ENCODE measurements at regions not wholly inside any gene's neighbourhood (a gene's known extent, or its start where the extent isn't known, plus 50 kb on each side); places are given as distances from the start of the nearest gene placed in this dataset.

DNA sequence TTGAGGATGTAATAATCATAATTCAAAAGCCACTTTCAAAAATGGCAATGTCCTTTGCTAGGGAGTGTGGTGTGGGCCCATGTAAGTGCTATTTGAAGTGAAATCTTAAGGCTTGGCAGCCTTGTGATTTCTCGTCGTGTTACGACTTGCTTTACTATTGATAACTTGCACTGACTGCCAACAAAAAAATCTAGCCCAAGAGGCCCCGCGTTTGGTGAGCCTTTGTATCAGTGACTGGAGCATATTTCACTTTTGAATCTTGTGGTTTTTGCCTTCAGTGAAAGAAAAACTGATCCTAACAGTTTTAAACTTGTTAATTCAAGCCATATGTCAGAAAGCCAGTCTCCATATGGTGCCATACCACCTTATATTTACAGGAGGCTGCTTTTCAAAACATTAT lies 248.0 kb downstream of the TMEM182 start:
- CTCF ChIA-PET, result interaction anchor here (2.0 to 2.3 kb wide), 2 partner anchors 34 to 170 kb away, joined by 10 to 19 read pairs; no protein-coding TSS in a partner anchor
- Mint-ChIP-seq H3K4me3 (no peak overlapping the region), H3K9me3 (no peaks in the 10 kb centered on the region), H3K27ac (no peak overlapping the region), H3K4me1 (no peaks in the 10 kb centered on the region), H3K27me3 (ENCODE audit: low read depth) (no peaks in the 10 kb centered on the region), H3K36me3 (no peaks in the 10 kb centered on the region)
- POLR2A ChIA-PET, result no interaction called here
- TF ChIP-seq, protein P1, sequence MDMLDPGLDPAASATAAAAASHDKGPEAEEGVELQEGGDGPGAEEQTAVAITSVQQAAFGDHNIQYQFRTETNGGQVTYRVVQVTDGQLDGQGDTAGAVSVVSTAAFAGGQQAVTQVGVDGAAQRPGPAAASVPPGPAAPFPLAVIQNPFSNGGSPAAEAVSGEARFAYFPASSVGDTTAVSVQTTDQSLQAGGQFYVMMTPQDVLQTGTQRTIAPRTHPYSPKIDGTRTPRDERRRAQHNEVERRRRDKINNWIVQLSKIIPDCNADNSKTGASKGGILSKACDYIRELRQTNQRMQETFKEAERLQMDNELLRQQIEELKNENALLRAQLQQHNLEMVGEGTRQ (CRISPR knock-in tag; IDR thresholded peaks at IDR 0.05), result no peak
- no peak for TF ChIP-seq NR2C2 (CRISPR knock-in tag; IDR thresholded peaks at IDR 0.05)
- no peak for TF ChIP-seq ZNF671 (CRISPR knock-in tag; IDR thresholded peaks at IDR 0.05)
- TF ChIP-seq, protein P2, sequence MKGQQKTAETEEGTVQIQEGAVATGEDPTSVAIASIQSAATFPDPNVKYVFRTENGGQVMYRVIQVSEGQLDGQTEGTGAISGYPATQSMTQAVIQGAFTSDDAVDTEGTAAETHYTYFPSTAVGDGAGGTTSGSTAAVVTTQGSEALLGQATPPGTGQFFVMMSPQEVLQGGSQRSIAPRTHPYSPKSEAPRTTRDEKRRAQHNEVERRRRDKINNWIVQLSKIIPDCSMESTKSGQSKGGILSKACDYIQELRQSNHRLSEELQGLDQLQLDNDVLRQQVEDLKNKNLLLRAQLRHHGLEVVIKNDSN (CRISPR knock-in tag; IDR thresholded peaks at IDR 0.05), result no peak
- no peak for TF ChIP-seq CREB1 (CRISPR knock-in tag; IDR thresholded peaks at IDR 0.05)
- TF ChIP-seq, protein P3, sequence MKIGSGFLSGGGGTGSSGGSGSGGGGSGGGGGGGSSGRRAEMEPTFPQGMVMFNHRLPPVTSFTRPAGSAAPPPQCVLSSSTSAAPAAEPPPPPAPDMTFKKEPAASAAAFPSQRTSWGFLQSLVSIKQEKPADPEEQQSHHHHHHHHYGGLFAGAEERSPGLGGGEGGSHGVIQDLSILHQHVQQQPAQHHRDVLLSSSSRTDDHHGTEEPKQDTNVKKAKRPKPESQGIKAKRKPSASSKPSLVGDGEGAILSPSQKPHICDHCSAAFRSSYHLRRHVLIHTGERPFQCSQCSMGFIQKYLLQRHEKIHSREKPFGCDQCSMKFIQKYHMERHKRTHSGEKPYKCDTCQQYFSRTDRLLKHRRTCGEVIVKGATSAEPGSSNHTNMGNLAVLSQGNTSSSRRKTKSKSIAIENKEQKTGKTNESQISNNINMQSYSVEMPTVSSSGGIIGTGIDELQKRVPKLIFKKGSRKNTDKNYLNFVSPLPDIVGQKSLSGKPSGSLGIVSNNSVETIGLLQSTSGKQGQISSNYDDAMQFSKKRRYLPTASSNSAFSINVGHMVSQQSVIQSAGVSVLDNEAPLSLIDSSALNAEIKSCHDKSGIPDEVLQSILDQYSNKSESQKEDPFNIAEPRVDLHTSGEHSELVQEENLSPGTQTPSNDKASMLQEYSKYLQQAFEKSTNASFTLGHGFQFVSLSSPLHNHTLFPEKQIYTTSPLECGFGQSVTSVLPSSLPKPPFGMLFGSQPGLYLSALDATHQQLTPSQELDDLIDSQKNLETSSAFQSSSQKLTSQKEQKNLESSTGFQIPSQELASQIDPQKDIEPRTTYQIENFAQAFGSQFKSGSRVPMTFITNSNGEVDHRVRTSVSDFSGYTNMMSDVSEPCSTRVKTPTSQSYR (CRISPR knock-in tag; IDR thresholded peaks at IDR 0.05), result no peak
- TF ChIP-seq, protein P4, sequence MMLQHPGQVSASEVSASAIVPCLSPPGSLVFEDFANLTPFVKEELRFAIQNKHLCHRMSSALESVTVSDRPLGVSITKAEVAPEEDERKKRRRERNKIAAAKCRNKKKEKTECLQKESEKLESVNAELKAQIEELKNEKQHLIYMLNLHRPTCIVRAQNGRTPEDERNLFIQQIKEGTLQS (CRISPR knock-in tag; conservative IDR thresholded peaks at IDR 0.05), result no peak
- TF ChIP-seq GTF2I (CRISPR knock-in tag; conservative IDR thresholded peaks at IDR 0.05), result no peak
- ATAC-seq, result no peak
- DNase-seq (ENCODE audit: low spot score), result no peak

DNA sequence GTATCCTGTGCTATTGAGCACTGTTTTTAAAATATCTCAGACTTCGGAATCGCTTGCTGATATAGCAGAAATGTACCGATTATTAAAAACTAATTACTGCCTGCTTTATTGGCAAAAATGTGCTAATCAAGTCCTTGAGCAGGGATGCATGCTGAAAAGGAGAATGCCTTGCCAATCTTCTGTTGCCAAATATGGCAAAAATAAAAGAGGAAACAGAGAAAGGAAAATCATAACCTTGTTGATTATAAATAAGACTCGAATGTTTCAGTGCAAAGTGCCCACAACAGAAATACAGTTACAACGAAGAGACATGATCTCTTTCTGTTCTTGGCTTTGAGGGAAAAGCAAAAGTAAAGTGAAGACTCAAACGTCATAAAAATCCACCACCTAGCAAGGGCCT lies 248.5 kb downstream of the TMEM182 start:
- CTCF ChIA-PET, result interaction anchor here (2.3 kb wide), 1 partner anchor 170 kb away, joined by 10 read pairs; no protein-coding TSS in a partner anchor
- TF ChIP-seq ZMAT4 (CRISPR knock-in tag; IDR thresholded peaks at IDR 0.05), result no peak
- TF ChIP-seq NFE2L1 (CRISPR knock-in tag; IDR thresholded peaks at IDR 0.05), result no peak
- no peak for TF ChIP-seq OVOL2 (CRISPR knock-in tag; IDR thresholded peaks at IDR 0.05; ENCODE audit: borderline replicate concordance)
- TF ChIP-seq ELF4 (CRISPR knock-in tag; IDR thresholded peaks at IDR 0.05; ENCODE audit: low read depth), result no peak
- no peak for TF ChIP-seq NFATC4 (CRISPR knock-in tag; IDR thresholded peaks at IDR 0.05)
- no peak for TF ChIP-seq HMGXB4 (CRISPR knock-in tag; IDR thresholded peaks at IDR 0.05)
- no peak for TF ChIP-seq AFF4 (CRISPR knock-in tag; IDR thresholded peaks at IDR 0.05; ENCODE audit: borderline replicate concordance)
- TF ChIP-seq PREB (CRISPR knock-in tag; IDR thresholded peaks at IDR 0.05; ENCODE audit: borderline replicate concordance), result no peak
- TF ChIP-seq, protein P5, sequence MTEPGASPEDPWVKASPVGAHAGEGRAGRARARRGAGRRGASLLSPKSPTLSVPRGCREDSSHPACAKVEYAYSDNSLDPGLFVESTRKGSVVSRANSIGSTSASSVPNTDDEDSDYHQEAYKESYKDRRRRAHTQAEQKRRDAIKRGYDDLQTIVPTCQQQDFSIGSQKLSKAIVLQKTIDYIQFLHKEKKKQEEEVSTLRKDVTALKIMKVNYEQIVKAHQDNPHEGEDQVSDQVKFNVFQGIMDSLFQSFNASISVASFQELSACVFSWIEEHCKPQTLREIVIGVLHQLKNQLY (CRISPR knock-in tag; IDR thresholded peaks at IDR 0.05), result no peak
- TF ChIP-seq, protein P6, sequence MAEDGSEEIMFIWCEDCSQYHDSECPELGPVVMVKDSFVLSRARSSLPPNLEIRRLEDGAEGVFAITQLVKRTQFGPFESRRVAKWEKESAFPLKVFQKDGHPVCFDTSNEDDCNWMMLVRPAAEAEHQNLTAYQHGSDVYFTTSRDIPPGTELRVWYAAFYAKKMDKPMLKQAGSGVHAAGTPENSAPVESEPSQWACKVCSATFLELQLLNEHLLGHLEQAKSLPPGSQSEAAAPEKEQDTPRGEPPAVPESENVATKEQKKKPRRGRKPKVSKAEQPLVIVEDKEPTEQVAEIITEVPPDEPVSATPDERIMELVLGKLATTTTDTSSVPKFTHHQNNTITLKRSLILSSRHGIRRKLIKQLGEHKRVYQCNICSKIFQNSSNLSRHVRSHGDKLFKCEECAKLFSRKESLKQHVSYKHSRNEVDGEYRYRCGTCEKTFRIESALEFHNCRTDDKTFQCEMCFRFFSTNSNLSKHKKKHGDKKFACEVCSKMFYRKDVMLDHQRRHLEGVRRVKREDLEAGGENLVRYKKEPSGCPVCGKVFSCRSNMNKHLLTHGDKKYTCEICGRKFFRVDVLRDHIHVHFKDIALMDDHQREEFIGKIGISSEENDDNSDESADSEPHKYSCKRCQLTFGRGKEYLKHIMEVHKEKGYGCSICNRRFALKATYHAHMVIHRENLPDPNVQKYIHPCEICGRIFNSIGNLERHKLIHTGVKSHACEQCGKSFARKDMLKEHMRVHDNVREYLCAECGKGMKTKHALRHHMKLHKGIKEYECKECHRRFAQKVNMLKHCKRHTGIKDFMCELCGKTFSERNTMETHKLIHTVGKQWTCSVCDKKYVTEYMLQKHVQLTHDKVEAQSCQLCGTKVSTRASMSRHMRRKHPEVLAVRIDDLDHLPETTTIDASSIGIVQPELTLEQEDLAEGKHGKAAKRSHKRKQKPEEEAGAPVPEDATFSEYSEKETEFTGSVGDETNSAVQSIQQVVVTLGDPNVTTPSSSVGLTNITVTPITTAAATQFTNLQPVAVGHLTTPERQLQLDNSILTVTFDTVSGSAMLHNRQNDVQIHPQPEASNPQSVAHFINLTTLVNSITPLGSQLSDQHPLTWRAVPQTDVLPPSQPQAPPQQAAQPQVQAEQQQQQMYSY (CRISPR knock-in tag; IDR thresholded peaks at IDR 0.05), result no peak
- TF ChIP-seq ZNF121 (CRISPR knock-in tag; IDR thresholded peaks at IDR 0.05), result no peak
- no peak for TF ChIP-seq NR2C2 (CRISPR knock-in tag; IDR thresholded peaks at IDR 0.05)

More for the DNA sequence above, 248.5 kb downstream of the TMEM182 start:
- Mint-ChIP-seq H3K4me3 (no peak overlapping the region), H3K4me1 (no peaks in the 10 kb centered on the region), H3K9me3 (no peaks in the 10 kb centered on the region), H3K27me3 (ENCODE audit: low read depth) (no peaks in the 10 kb centered on the region), H3K27ac (no peak overlapping the region), H3K36me3 (no peaks in the 10 kb centered on the region)
- POLR2A ChIA-PET, result no interaction called here
- ATAC-seq, result no peak
- DNase-seq (ENCODE audit: low spot score), result no peak

All from WTC11 (cell line).